SH-SY5Y (cell line): ENCODE measurements at regions not wholly inside any gene's neighbourhood (a gene's known extent, or its start where the extent isn't known, plus 50 kb on each side); places are given as distances from the start of the nearest gene placed in this dataset.

ENCODE experiments used
- GATA2 ChIP-seq: IDR thresholded peaks from 2 replicates; pipeline ENCODE4 v1.6.1; 2011; ENCODE audit warnings: mild to moderate bottlenecking, low read depth, low read length
- GATA3 ChIP-seq: IDR thresholded peaks from 2 replicates; pipeline ENCODE4 v1.6.1; 2011; ENCODE audit warnings: low read depth, mild to moderate bottlenecking, low read length, moderate library complexity

- no peak for TF ChIP-seq GATA2
- TF ChIP-seq GATA3, result no peak
These were observed 483.2 kb downstream of the TBL1XR1 start for GRCh38 chr3:176714034-176714433.
